ENCODE measurements at regions not wholly inside any gene's neighbourhood (a gene's known extent, or its start where the extent isn't known, plus 50 kb on each side); places are given as distances from the start of the nearest gene placed in this dataset.

- no peaks in the 10 kb centered on the region for H4K20me1 ChIP-seq (ENCODE audit: insufficient read depth, low read length)
- DNase-seq = no peak
- no peaks in the 10 kb centered on the region for H3K79me2 ChIP-seq (ENCODE audit: insufficient read depth, low read length)
- no peak overlapping the region for H3K4me3 Mint-ChIP-seq
- TF ChIP-seq CTCF (IDR thresholded peaks at IDR 0.05) = no peak
- no peaks in the 10 kb centered on the region for H3K36me3 ChIP-seq (replicated peaks in 1 of 2; ENCODE audit: control insufficient read depth in 1 of 2, insufficient read depth in 2 of 2, low read length in 2 of 2)
- no peaks in the 10 kb centered on the region for H3K27me3 ChIP-seq (ENCODE audit: control insufficient read depth in 2 of 2, insufficient read depth in 2 of 2, low read length in 2 of 2)
- H3K9me3 Mint-ChIP-seq = peaks cover 0 to under 1% (median 0%) of the 10 kb centered on the region in 7 donors
- intact Hi-C loops (cut with micrococcal nuclease) = no loop called here
- 100% methylated on average over 2 of the region's 4 CpGs for WGBS (ENCODE audit: insufficient coverage)
- H3K9ac ChIP-seq (ENCODE audit: insufficient read depth, low read length, poor library complexity, severe bottlenecking) = no peak overlapping the region
- H3K4me1 ChIP-seq (ENCODE audit: control insufficient read depth in 1 of 2, insufficient read depth in 2 of 2, low read length in 2 of 2) = no peaks in the 10 kb centered on the region
- no peaks in the 10 kb centered on the region for H3K9me3 ChIP-seq (replicated peaks in 1 of 2; ENCODE audit: control insufficient read depth in 1 of 2, insufficient read depth in 1 of 2, low read length in 2 of 2)
- H3K4me2 ChIP-seq (replicated peaks; ENCODE audit: extremely low read depth, low read length, poor library complexity, severe bottlenecking) = no peak overlapping the region
- no peak overlapping the region for H3K27ac Mint-ChIP-seq
- no peak overlapping the region for H2AFZ ChIP-seq (ENCODE audit: insufficient read depth, low read depth, low read length, poor library complexity, severe bottlenecking)
- H3K4me3 ChIP-seq (replicated peaks in 1 of 3; ENCODE audit: low read depth in 2 of 3, low read length in 3 of 3) = no peak overlapping the region
- peaks cover 9% of the 10 kb centered on the region for H3K4me1 Mint-ChIP-seq
- H3K36me3 Mint-ChIP-seq = no peaks in the 10 kb centered on the region
- H3K27ac ChIP-seq (ENCODE audit: low read depth in 1 of 2, low read length in 2 of 2) = no peak overlapping the region
- H3K27me3 Mint-ChIP-seq (ENCODE audit: low read depth in 3 of 3) = no peaks in the 10 kb centered on the region
Observed at GRCh38 chr7:20033621-20034400, 183.4 kb downstream of the MACC1 start.

- H3K4me3 Mint-ChIP-seq = no peak overlapping the region
- WGBS (ENCODE audit: insufficient coverage) = no CpG with 5 or more reads among the region's 1 CpG
Observed at GRCh38 chr7:20032741-20033140, 184.4 kb downstream of the MACC1 start.

More at GRCh38 chr7:20032741-20033140, 184.4 kb downstream of the MACC1 start:
- no peak overlapping the region for H3K9ac ChIP-seq (ENCODE audit: insufficient read depth, low read length, poor library complexity, severe bottlenecking)
- no peaks in the 10 kb centered on the region for H3K27me3 ChIP-seq (ENCODE audit: control insufficient read depth in 2 of 2, insufficient read depth in 2 of 2, low read length in 2 of 2)
- Mint-ChIP-seq H3K27ac (no peak overlapping the region), H3K9me3 (peaks cover 0 to 2% (median 0%) of the 10 kb centered on the region in 7 donors), H3K36me3 (no peaks in the 10 kb centered on the region), H3K4me1 (peaks cover 9% of the 10 kb centered on the region), H3K27me3 (ENCODE audit: low read depth in 3 of 3) (no peaks in the 10 kb centered on the region)
- DNase-seq = no peak
- H4K20me1 ChIP-seq (ENCODE audit: insufficient read depth, low read length) = no peaks in the 10 kb centered on the region
- no peak overlapping the region for H3K27ac ChIP-seq (ENCODE audit: low read depth in 1 of 2, low read length in 2 of 2)
- H3K4me3 ChIP-seq (replicated peaks in 1 of 3; ENCODE audit: low read depth in 2 of 3, low read length in 3 of 3) = no peak overlapping the region
- intact Hi-C loops (cut with micrococcal nuclease) = no loop called here
- no peak for TF ChIP-seq CTCF (IDR thresholded peaks at IDR 0.05)
- no peaks in the 10 kb centered on the region for H3K9me3 ChIP-seq (replicated peaks in 1 of 2; ENCODE audit: control insufficient read depth in 1 of 2, insufficient read depth in 1 of 2, low read length in 2 of 2)
- no peak overlapping the region for H2AFZ ChIP-seq (ENCODE audit: insufficient read depth, low read depth, low read length, poor library complexity, severe bottlenecking)
- no peaks in the 10 kb centered on the region for H3K79me2 ChIP-seq (ENCODE audit: insufficient read depth, low read length)
- H3K4me1 ChIP-seq (ENCODE audit: control insufficient read depth in 1 of 2, insufficient read depth in 2 of 2, low read length in 2 of 2) = no peaks in the 10 kb centered on the region
- H3K4me2 ChIP-seq (replicated peaks; ENCODE audit: extremely low read depth, low read length, poor library complexity, severe bottlenecking) = no peak overlapping the region
- H3K36me3 ChIP-seq (replicated peaks in 1 of 2; ENCODE audit: control insufficient read depth in 1 of 2, insufficient read depth in 2 of 2, low read length in 2 of 2) = no peaks in the 10 kb centered on the region

Measured in CD14-positive monocyte (primary cell).